GM19351 (cell line): ENCODE measurements at regions not wholly inside any gene's neighbourhood (a gene's known extent, or its start where the extent isn't known, plus 50 kb on each side); places are given as distances from the start of the nearest gene placed in this dataset.

Experiments
- ATAC-seq: cut with Tn5 transposase; IDR thresholded peaks from one replicate; pipeline ENCODE4 v1.9.1; 2021; ENCODE audit warnings: mild to moderate bottlenecking, moderate library complexity; ENCODE audit not compliant: unreplicated experiment

DNA sequence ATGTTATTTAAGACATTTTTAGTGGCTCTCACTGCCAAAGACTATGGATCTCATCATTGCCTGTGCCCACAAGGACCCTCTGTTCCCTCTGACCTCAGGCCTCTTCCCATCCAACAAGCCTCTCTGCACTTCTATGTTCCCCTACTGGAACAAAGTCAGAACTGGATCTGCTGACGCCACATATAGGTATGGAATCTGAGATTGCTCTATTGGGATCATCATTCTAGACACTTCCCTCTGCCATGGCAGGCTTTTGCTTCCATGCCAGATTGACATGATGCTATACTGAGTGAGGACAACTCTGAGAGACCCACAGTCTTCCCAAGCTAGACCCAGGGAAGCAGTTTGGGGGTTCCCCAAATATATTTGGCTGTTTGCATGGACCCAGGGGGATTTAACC is 76.0 kb upstream of the ZNF648 start:
- ATAC-seq = no peak

DNA sequence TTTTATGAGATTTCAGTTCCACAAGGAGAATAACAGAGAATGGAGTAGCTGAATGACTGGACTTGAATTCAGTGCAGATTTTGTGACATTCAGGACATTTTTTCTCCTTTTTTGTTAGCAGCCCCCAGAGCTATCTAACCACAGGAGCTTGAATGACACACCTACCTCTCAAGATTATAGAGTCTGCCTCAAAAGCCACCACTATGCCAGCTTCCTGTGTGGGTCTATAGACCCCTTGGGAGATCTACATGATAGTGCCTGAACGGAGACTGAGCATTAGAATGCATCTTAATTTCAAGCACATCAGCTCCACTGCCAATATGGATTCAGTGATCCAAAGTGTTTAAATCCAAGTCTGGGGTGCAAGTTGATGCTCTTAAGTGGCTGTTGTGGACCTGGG is 74.4 kb upstream of the ZNF648 start:
- ATAC-seq = no peak

DNA sequence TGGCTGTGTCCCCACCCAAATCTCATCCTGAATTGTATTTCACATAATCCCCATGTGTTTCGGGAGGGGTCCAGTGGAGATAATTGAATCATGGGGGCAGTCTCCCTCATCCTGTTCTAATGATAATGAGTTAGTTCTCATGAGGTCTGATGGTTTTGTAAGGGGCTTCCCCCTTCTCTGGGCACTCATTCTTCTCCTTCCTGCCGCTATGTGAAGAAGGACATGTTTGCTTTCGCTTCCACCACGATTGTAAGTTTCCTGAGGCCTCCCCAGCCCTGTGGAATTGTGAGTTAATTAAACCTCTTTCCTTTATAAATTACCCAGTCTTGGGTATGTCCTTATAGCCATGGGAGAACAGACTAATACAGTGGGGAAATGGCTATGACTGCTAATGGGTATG is 72.7 kb upstream of the ZNF648 start:
- no peak for ATAC-seq

DNA sequence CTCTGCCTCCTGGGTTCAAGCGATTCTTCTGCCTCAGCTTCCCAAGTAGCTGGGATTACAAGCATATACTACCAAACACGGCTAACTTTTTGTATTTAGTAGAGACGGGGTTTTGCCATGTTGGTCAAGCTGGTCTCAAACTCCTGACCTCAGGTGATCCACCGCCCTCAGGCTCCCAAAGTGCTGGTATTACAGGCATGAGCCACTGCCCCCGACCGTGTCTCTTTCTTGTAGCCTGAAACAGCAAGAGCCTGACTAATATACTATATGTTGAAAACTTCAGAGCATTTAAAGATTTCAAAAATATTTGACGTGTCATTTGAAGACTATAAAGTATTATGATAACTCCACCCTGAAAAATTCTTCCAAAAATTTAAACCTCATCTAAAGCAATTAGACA is 71.7 kb upstream of the ZNF648 start:
- no peak for ATAC-seq

DNA sequence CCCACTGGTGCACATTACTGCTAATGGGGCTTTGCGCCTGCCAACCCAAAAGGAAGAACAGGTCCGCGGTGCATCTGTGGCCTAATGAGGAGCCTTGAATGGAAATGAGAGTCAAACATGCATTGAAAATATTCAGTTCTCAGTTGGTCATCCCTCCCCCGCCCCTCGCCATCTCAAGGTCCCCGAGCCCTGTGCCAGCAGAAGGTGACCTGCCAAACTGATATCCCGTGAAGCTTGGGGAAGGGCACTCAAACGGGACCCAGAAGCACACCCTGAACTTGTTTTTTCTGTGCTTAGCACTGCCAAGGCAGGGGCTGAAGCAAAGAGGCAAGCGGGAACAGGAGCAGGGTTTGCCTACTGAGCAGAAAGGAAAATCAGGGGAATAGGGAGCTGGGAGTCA is 67.9 kb upstream of the ZNF648 start:
- no peak for ATAC-seq

DNA sequence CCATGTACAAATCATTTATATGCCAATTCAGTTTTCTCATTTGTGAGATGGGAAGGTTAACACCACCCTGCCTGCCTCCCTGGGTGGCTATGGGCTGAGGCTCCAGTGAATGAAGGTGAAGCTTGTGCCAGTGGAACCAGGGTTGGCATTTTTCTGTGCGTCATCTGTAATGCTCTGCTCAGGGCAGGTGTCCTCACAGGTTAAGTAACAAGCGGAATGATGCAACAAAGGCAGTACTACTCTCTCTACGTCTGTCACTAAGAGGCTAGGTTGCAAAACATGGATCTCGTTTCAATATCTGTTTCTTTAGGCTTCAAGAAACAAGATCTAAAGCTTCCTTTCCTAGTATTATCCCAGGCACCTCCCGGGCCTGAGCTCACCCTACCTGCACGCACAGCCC is 67.0 kb upstream of the ZNF648 start:
- no peak for ATAC-seq

DNA sequence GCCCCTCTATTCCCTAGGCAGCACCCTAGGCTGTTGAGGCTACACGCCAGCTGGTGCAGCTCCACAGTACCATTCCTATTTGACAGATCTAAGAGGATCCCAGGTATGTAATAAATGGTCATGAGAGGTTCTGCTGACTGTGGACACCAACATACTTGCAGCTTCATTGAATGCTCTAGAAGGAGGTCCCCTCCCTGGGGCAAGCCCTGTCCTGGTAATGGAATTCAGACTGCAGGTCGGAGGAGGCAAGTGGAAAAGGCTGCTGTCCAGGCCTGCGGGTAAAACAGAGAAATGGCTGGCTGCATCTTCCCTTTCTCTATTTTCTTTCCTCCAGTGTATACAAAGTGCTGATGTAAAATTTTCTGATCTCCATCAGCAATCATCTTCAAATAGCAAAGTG is 66.1 kb upstream of the ZNF648 start:
- ATAC-seq = no peak

DNA sequence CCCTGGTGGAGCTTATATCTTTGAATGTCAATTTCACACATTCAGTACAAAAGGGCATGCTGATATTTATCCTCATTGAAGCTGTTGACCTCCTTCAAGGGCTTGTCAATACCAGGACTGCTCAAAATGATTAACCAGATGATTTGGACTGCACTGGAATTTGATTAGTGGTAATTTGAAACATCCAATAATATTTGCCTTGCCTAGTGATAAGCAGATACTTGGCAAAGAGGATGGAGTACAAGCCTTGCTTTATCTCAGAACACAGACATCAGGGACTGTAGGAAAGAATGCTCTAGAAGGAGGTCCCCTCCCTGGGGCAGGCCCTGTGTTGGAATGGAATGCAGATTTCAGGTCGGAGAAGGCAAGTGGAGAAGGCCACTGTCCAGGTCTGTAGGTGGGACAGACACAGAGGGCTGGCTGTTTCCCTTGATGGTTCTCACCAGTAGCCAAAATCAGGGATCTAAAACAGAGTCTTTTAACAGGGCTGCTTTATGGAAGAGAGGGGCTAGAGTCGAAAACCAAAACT is 64.8 kb upstream of the ZNF648 start:
- no peak for ATAC-seq

DNA sequence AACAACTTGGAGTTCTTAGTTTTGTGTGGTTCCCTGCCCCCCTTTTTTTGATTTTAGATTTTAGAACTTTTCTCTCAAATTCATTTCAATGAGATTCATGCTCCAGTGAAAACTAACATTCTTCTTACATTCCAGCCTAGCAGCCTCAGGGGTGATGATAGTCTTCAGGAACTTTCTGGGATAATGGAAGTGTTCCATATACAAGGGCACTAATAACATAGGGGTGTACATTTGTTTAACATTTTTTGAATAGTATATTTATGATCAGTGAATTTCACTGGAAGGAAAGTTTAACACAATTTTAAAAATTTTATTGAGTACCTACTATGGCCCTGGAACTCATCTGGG is 61.4 kb upstream of the ZNF648 start:
- ATAC-seq = no peak

DNA sequence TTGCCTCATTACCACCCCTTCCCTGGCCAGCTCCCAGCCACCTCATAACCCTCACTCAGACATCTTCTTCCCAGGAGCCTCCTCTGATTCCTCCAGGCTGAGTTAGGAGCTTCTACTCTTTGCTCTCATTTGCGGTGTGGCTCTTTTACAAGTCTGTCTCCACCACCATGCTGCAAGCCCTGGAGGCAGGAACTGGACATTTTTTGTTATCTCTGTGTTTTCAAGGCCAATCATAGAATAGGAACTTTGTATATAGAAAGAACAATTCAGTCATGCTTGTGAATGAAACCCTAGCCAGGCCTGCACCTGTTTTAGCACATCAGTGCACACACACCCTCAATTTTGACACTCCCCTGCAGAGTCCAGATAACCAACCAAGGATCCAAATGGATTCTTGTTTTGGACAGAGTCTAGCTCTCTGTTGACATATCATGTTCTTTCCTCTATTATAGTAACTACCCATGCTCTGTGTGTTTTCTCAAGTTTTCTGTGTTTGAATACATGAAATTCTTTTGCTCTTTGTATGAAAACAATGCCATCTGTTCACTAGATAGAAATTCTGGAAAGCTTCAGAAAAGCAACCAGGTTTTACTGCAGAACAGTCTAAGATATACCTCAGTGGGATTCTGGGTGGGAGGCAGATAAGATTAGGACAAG is 60.9 kb upstream of the ZNF648 start:
- ATAC-seq = no peak

DNA sequence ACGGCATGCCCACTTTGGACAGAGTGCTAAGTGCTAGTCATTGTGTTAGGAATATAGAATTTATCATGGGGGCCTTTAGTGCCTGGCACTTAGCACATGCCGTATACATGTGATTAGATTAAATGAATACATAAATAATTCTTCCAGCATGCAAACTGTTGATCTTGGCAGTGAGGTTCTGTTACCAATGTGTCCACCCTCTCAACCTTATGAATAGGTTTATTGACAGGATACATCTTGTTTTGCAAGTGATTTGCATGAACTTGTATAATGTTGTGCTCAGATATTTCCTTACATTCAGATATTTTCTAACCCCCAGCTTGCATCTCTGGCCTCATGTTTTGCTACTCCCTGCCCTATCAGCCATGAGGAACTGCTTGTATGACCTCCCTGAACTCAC is 60.3 kb upstream of the ZNF648 start:
- no peak for ATAC-seq

DNA sequence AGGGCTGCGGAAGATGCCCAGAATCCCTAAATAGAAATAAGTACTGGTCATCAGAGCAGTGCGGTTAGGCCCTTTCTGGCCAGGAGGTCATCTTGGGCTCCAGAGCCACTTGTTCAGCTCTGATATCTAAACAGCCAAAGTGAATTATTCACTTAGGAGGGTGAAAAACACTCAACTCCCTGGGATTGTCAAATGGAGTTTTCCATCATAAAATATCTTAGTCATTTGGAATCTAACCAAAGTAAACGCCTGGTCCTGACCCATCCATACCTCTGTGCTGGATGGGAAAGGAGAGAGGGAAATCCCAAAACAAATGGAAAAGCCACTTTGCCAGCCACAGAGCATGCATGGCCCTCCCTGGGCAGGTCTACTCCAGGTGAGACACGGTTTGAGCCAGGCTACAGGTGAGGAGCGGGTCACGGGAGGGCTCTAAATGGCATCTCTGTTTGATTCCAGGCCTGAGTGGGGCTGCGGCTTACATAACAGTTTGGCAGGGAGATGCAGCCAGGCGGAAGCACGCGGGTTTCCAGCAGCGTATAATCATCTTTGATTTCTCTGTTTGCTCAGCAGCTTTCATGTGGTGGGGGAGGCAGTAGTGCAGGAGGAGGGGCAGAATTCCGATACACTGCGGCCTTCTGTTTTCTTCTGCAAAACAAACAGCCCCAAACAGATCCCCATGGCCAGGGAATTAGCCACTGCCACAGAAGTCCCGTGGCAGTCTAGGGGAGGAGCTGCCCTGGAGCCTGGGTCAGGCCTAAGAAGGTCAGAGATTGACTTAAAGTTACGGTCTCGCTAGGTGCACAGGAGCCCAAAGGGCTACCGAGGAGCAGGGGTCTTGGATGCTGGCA is 59.1 kb upstream of the ZNF648 start:
- no peak for ATAC-seq

DNA sequence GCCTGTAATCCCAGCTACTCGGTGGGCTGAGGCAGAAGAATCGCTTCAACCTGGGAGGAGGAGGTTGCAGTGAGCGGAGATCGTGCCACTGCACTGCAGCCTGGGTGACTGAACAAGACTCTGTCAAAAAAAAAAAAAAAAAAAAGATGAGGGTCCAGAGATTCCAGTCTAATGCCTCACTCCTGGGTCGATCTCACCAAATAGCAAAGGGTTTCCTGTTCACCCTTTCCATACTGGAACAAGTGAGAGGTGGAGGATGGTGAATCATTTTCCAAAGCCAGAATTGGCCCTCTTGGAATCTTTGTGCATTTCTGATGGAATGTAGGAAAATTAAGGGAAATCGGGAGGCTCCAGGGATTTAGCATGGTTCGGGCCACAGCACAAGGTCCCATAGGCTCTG is 58.1 kb upstream of the ZNF648 start:
- ATAC-seq = no peak

DNA sequence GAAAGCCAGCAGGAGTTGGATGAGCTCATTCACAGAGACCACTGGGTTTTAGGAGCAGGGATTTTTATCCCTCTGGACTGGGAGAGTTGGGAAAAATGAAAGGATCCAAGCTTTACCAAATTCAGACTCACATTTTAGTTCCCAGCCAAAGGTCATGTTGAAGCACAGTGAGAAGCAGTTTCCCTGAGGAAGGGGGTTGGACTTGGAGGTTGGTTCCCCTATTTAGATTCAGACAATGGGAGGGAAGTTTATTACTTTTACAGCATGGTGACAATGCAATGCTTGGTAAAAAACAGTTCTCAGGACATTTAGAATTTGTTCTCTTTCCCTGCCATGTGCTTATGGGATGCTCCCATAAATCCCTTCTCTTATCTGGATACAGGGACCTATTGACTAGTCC is 57.3 kb upstream of the ZNF648 start:
- ATAC-seq = no peak

DNA sequence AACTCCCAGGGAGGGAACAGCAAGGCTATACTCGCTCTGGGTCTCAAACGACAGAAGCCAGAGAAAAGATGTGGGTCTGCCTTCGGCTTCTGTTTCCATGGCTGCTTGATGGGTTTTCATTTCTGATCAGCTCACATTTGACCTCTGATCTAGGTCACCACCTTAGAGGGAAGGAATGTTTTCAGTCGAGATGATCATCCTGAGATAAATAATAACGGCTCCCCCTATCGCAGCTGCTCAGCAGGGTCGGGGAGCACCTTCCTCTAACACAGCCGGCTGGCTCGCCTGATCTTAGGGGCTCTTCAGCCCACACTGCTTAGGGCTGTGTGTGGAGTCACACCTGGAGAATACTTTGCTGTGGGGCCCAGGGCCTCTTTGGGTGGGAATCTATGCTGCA is 53.1 kb upstream of the ZNF648 start:
- ATAC-seq = no peak

DNA sequence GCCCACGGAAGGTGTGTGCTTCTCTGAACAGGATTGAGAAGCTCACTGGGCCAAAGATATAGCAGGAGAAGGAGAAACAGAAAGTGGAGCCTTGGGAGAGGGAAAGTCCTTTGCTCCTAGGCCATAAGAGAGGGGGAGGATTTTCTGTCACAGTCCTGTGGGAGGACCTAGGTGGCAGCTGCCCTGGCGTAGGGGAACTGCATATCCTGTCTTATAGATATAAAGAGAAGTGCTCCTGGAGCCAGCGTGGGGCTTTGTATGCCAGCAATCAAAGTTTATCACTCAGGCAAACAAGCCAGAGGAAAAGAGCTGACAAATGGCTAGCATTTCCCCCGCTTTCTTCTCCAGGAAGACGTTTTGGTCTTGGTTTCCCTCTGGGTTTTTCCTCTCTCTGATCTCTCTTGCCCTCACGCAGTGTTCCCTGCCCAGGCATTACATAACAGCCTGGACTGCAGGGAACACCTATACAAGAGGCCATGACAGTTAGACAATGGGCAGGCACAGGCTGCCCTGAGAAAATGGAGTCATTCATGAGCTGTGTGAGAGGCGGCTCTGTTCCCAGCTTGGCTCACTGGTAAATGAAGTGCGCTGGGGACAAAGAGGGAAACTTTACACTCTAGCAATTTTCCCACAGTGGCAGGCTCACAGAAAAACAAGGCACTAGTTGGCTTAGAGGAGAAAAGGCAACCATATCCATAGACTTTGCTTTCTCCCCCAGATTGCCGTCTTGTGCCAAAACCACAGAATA is 52.5 kb upstream of the ZNF648 start:
- no peak for ATAC-seq

DNA sequence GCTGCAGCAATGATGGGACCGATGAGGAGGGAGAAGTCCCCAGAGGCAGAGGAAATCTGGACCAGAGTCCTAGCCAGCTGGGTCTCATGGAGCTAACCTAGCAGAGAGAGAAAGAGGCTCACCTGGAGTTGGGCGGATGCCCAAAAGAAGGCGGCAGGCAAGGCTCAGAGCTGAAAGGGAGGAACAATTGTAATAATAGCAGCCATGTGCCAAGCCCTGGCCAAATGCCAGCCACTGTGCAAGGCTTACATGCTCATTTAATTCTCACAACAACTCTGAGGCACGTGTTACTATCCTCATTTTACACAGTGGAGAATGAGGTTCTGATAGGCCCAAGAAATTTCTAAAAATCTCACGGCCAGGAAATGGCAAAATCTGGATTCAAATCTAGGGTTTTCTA is 50.0 kb upstream of the ZNF648 start:
- ATAC-seq = no peak
